Ramos (cell line): ENCODE measurements at regions not wholly inside any gene's neighbourhood (a gene's known extent, or its start where the extent isn't known, plus 50 kb on each side); places are given as distances from the start of the nearest gene placed in this dataset.

Experiments
- in situ Hi-C: fragments of 300-500 bp; cut with MboI; formaldehyde crosslinking; loops from one replicate; pipeline ENCODE4 v1.14.3; 2022; ENCODE audit warnings: low sequenced_read_pairs; ENCODE audit not compliant: unreplicated experiment

DNA sequence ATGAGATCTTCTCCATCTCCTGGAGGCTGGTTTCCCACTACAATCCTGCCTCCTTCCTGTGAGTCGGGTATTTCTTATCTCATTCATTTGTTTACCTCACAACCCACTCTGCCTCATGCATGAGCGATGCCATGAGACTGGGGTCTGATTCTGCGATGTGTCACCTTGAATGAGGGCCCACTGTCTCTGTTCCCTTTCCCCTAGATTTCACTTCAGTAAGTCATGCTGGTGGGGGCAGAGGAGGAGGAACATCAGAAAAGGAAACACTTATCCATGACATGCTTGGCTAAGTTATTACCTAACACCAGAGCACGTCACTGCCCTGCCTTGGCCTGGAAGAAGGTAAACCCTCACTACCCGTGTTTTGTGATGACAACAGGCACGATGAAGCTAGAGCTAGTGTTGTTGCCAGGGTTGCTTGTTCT lies 337.4 kb upstream of the PRDM1 start:
- in situ Hi-C loops: no loop called here

DNA sequence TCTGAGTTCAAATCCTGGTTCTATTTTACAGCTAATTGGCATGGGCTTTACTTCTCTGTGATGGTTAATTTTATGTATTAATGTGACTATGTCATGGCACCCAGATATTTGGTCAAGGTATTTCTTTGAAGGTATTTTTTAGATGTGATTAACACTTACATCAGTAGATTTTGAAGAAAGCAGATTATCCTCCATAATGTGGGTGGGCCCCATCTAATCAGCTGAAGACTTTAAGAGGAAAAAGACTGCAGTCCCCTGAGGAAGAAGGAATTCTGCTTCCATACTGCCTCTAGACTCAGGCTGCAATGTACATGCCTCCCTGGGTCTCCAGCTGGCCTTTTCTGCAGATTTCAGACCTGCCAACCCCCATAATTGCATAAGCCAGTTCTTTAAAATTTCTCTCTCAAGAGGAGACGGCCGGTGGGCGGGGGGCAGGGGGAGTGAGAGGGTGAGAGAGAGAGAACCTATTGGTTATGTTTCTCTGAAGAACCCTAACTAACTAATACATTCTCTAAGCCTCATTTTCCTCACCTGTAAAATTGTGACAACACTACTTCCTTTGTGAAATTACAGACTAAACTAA lies 338.2 kb upstream of the PRDM1 start:
- in situ Hi-C loops: no loop called here

DNA sequence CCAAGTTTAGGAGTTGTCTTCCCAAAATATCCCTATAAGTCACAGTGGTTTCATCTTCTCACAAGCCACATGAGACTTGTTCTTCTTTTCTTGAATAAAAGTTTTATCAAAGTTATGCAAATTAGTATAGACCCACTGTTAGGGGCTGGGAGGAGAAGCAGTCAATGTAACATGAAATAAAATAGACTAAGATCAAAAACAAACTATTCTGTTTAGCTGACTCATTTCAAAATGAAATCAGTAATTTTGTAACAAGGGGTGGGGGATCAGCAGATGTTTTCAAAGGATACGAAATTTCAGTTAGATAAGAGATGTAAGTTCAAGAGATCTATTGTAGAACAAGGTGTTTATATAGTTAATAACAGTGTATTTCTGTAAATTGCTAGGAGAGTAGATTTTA lies 339.6 kb upstream of the PRDM1 start:
- in situ Hi-C loops: no loop called here

DNA sequence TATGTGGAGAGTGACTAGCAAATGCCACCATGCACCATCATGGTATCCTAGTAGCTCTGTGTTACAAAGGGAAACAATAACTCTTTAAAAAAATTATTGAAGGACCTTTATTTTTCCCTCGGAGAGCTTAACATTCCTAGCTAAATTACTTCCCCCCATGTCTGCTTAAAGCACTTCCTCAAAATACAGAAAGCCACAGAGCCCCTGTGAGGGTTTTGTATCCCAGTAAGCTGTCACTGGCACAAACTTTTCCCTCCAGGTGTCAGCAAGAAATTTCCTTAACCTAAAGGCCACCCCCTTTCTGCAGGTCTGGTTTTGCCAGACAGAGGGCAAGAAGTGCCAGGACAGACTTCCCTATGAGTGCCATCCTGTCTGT lies 340.0 kb upstream of the PRDM1 start:
- in situ Hi-C loops: no loop called here

DNA sequence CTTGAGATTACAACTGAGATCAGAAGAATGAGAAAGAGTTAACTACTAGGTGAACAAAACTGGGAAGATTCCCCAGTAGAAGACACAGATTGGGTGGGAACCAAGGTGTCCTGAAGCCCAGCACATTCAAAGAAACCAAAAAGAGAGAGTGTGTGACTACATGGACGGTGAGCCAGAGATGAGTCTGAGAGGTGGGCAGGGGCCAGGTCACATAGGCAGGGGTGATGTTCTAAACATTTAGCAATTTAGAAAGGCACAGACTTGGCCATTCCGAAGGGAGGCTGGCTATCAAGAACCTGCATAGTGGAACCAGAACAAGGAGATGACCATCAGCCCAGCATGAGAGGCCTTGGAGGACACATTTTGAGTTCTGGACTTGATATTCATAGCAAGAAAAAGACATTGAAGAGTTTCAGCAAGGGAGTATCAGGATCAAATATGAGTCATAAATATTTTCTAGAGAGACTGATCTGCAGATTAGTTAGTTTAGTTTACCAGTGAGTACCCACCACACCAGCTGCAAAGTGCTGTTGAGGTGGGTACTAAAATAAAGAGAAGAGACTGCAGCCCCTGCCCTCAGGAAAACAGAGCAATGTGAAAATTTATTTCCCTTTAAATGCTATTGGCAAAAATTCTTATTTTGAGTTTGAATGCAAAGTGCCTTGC lies 340.5 kb upstream of the PRDM1 start:
- in situ Hi-C loops: no loop called here

DNA sequence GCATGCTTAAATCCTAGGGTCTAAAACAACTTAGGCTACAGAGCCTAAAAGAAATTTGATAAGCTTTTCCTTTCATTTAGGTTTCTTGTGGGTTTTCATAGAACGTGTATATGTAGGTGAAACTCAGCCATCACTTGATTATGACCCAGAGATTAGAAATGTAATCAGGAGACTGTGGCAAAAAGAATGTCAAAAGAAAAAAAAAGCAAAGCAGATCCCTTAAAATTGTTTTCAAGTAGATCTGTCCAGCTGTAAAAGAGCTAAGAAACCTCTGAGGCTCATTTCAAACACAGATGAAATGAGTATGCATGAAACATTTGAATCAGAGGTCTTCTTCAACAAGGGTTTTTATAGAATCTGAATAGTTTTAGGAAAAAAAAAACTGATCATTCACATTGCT lies 341.3 kb upstream of the PRDM1 start:
- in situ Hi-C loops: no loop called here

DNA sequence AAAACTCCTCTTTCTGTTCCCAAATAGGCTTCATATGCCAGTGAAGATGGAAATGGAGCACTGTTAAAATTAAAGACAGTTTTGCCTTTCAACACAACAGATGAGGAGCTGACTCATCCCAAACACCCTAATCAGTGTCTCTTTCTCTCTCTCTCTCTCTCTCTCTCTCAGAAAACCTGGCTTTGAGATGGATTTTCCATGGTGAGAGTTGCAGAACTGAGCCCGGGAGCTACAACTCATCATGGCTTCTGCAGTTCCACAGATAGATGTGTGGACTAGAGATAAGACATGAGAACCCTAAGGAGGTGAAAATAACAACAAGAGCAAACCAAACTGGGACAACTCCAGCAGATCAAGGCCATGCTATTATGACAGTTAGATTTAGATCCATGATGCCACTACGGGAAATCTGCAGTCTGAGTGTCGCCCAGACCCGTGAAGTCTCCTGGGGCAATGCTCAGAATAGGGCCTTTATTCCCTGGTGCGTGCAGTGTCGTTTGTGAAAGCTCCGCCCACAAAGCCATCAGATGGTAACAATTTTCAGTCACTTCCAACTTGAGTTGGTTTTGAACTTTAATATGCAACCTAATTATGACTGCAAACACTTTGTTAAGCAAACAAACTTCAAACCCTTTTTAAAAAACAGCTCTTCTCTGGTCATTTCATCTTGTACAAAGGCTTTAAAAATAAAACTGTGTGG lies 338.2 kb upstream of the PREP start:
- in situ Hi-C loops: no loop called here

DNA sequence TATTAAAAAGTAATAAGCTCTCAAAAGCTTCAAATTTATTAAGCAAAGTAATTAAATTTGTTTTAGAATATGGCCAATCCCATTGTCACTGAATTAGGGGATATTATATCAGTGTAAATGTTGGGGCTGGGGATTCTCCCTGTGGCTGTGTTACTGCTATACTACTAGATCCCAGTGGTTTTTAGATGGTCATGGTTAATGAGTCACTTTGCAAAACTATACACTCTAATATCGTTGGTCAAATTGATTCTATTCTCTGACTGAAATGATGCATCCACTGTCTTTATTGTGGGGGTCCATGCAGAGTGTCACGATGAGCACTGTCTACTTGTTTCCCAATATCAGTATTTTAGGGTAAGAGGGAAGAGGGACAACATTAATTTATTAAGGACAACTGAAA lies 336.9 kb upstream of the PREP start:
- in situ Hi-C loops: loop anchor here (10.0 kb wide), 1 partner anchor 485 kb away; no protein-coding TSS in a partner anchor

DNA sequence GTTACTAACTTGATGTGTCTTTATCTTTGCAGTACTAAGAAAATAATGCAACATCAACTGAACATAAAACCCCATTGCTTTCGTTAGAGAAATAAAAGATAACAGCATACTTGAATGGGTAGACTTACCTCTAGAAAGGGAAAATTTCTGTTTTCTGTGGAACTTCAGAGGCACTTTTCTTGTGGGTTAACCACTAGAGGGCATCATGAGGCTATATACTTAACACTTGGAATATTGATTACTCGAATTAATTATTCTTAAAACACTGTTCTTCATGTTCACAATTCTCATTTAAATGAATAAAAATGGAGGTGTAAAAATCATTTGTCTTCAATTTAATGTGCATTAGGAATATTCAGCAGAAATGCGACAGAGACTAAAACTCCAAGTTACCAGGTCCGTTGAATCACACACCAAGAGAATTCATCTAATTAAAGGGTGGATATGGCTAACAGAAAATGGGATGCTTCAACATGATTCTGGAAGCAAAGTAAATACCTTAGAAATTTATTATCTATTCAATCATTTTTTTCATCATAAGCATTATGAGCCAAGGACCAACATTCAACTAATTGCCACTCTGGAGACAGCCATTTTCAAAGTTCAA lies 330.8 kb upstream of the PREP start:
- in situ Hi-C loops: loop anchor here (10.0 kb wide), 1 partner anchor 491 kb away; no protein-coding TSS in a partner anchor

DNA sequence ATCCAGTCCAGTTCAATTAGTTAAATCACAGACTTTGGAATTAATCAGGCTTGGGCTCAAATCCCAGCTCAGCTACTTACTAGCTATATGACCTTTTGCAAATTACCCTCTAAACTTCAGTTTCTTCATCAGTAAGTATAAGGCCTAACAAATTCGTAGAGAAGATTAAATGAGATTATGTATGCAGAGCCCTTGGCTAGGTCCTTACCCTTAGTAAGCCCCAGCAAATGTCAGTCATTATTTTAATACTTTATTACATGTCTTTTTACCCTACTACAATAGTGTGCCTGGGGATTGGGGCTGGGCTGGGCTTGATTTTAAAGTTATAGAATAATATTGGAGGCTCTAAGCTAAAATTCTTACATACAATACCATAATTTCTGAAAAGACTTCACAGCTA lies 326.1 kb upstream of the PREP start:
- in situ Hi-C loops: no loop called here

DNA sequence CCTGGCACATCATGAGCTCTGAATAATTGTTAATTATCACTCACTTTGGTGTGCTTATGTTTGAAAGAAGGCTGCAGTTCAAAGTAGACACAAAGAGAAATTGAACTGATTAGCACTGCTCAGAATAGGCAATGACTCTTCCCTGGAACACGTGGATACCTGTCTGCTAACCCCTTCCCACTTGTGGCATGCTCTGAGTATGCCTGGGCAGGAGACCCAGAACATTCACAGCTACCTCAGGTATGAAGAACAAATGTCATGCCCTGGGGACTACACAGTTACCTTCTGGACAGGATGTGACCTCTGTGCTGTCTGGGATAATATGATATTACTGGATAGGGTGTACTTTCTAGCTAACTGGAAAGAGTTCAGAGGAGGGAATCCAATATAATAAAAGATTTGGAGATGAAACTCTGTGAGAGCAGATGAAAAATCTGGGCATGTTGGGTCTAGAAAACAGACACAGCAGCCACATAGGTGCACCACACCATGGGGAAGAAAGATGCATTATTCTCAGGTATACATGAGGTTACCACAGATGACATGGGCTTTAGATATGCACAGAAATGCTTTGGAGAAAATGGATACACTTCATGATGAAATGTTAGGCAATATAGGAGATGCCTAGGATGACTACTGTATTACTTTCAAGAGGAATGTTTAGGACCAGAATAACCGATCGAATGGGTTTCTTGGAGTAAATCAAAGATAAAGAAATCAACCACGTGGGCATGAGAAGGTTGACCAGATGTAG lies 324.2 kb upstream of the PREP start:
- in situ Hi-C loops: no loop called here

DNA sequence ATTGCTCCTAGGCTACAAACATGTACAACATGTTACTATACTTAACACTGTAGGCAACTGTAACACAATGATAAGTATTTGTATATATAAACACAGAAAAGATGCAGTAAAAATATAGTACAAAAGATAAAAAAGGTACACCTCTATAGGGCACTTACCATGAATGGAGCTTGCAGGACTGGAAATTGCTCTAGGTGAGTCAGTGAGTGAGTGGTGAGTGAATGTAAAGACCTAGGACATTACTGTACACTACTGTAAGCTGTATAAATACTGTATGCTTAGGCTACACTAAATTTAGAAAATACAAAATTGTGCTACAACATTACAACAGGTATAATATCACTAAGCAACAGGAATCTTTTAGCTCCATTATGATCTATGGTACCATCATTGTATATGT lies 312.0 kb upstream of the PREP start:
- in situ Hi-C loops: no loop called here

DNA sequence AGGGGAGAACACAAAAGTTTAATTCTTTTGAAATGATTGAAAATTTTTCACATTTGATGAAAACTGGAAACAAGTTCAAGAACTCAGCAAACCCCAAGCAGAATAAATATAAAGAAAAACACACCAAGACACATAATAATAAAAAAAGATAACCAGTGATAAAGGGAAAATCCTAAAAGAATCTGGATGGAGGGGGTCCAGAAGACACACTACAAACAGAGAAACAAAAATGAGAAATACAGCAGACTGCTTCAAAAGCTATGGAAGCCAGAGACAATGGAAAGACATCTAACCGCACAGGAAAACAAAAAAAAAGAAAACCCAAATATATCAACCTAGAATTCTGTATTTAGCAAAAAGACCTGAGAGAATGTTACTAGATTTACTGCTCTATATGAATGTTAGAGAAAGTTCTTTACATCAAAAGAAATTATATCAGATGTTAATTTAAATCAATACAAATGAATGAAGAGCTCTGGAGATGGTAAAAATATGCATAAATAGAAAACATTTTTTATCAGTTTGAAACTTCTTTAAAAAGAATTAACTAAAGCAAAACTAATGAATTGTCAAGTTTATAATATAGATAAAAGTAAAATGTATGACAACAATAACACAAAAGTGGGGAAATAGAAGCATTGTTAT lies 310.7 kb upstream of the PREP start:
- in situ Hi-C loops: no loop called here

DNA sequence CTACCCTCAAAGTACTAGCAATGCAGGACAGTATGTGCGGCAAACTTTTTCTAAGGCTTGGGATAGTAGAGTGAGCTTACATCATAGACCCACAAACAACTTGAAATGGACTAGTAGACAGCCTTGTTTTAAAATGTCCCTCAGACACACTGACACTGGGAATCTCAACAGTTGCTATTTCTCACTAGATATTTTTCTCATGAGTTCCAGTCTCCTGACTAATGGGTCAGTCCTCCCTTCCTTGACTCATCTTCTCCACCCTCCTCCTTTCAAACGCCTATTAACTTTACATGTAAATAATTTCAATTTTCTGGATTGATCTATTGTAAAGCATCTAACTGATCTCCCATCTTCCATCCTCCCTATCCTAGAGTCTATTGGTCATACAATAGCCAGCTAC lies 308.3 kb upstream of the PREP start:
- in situ Hi-C loops: no loop called here

DNA sequence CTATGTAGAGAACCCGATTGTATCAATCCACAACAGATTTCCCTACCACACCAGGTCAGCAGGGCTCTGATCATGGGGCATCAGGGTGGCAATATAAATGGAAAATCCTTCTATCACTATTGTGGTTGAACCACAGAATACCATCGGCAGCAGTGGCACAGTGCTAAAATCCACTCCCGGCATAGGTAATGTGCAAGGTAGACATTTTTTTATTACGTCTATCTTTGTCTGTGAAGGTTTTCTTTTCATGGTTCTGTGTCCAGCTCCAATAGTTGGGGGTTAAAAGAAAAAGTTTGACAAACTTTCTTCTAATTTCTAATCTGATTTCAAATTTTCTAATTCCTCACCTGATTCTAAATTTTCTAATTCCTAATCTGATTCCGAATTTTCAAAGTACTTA lies 302.7 kb upstream of the PREP start:
- in situ Hi-C loops: no loop called here

DNA sequence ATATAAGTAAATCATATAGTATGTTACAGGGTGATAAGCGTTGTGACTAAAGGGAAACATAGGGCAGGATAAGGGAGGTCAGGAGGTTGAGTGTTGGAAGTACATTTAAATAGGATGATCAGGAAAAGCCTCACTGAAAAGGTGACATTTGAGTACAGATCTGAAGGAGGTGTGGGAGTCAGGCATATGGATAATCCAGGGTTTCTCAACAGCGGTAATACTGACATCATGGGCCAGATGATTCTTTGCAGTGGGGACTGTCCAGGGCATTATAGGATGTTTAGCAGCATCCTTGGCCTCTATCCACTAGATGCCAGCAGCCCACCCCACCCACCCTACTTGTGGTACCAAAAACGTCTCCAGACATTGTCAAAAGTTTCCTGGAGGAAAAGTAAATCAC lies 292.6 kb upstream of the PREP start:
- in situ Hi-C loops: no loop called here

DNA sequence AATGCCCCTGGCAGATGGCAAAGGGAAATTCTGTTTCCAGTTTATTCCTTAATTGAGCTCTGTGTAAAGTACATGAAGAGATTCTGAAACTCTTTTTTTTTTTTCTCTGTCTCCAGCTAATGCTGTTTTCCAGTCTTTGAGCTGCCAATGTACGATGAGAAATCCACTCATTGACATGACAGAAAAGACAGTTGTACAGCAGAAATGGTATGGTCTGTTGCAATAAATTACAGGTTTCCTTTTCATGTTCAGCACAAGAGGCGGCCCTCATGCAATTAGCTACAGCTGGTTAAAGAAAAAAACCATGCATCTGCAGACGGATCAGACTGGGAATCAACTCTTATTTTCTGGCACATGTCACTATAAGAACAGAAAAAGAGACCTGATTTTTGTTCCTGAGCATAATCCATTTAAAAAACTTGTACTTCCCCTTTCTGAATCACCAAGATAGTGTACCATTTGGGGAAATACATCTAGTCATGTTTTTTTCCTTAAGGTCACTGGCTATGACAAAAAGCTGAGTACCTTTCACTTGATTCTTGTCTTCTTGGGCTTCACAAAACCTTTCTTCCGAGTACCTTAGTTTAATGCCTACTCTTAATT lies 289.8 kb upstream of the PREP start:
- in situ Hi-C loops: no loop called here

DNA sequence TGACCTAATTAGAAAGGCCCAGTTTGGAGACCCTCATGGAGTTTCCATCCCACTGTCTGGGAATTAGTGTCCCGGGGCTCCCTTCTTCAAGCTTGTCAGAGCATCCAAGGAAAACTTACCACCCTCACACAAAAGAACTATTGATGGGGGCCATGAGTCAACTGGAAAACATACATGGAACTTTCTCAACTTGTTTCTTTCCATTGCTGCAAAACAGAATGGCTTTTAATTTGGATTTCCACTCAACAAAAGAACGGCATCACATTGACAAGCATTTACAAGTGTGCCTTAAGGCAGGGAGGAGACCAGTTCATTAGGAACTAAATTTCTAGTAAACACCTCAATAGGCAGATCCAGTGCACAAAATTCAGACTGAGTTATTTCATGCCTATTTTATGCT lies 289.1 kb upstream of the PREP start:
- in situ Hi-C loops: no loop called here

DNA sequence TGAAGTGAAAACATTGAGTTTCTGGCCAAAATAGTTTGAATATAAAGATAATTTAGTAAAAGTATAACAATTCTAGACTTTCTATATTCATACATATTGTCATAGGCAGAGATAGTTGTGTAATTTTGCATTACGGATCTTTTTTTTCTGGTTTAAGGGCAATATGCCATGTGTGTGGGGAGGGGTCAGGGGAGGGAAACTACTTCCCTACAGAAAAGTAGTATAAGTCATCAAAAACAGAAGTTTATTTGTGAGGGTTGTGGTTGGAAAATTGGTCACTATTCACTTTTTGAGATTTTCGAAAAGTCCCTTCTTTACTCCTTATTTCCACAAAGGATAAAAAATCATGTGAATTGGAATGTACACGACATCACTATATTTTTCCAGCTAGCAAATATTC lies 288.2 kb upstream of the PREP start:
- in situ Hi-C loops: no loop called here

DNA sequence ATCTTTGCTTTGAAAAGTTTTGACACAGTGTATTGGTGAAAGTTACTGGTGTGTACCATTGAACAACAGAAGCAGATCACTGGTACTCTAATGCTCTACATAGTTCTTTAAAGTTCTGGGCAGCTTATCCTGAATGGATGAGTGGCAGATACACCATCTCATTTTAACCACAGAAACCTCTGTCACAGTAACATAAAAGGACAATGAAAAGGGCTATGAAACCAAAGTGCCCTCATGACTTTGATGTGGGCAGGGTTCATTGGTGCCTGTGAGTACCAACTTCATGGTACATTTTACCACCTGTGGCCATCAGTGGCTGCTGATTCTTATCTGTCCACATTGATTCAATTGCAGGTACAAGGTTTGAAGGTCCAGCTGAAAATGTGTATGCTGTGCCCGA lies 285.7 kb upstream of the PREP start:
- in situ Hi-C loops: no loop called here
